Fibroblast of skin of abdomen (primary cell): ENCODE measurements at regions not wholly inside any gene's neighbourhood (a gene's known extent, or its start where the extent isn't known, plus 50 kb on each side); places are given as distances from the start of the nearest gene placed in this dataset.
"Not testable (repeated sequence)": the region's sequence is repeated elsewhere in the genome, so short reads cannot be mapped to it uniquely, and the experiment has no call there.

Experiments used
- DNase-seq: peaks from one replicate; pipeline ENCODE4 v3.0.0-alpha.2; 2013

DNA sequence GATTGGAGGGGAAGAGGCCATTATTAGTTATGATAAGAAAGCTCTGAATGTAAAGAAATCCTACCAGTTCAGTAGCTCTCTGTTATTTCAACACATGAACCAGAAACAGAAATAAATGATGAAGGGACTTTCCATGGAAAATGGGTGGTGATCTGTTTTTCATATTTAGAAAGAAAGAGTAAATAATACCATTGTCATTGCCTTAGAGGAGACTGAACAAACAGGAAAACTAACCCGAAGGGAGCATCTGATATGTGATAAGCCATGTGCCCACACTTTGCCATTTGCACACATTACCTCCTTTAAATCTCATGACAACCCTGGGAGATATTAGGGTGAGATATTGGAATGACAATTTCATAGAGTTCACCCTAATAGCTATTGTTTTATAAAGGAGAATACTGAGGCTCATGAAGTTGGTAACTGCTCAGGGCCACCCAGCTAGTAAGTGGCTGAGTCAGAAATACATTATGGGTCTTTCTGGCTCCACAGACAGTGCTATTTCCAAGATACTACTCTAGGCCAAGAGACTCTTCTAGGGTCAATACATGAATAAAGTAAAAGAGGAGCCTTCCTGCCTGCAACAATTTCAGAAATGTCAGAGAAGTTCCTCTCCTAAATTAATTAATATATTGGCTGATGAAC is 111.0 kb upstream of the SLIT3 start:
- DNase-seq: peak; percentile 45

GRCh38 chr5:169410996-169411783 is 110.3 kb upstream of the SLIT3 start:
- no peak for DNase-seq

- peak; percentile 69 for DNase-seq
These were observed 107.8 kb upstream of the SLIT3 start for GRCh38 chr5:169408731-169409130.

- DNase-seq: no peak
These were observed 107.2 kb upstream of the SLIT3 start for GRCh38 chr5:169408171-169408570.

- DNase-seq: peak; percentile 25
These were observed 103.3 kb upstream of the SLIT3 start for GRCh38 chr5:169404223-169404622.

DNA sequence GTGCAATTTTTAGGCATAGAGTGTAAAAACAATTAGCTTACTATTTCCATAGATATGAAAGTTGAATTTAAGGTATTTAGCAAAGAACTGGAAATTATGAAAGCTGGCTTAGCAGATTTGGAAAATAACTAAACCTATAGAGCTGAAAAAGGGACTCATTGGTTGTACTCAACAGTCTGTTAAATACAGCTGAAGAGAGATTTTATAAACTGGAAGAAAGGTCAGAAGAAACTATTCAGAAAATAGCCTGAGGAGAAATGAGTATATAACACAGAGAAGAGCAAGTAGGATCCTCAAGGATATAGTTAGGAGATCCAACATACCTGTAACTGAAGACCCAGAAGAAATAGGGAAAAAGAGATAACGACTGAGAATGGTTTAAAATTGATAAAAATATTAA is 97.6 kb upstream of the SLIT3 start:
- DNase-seq: no peak

- DNase-seq: no peak
These were observed 94.2 kb upstream of the SLIT3 start for GRCh38 chr5:169395136-169395535.

DNA sequence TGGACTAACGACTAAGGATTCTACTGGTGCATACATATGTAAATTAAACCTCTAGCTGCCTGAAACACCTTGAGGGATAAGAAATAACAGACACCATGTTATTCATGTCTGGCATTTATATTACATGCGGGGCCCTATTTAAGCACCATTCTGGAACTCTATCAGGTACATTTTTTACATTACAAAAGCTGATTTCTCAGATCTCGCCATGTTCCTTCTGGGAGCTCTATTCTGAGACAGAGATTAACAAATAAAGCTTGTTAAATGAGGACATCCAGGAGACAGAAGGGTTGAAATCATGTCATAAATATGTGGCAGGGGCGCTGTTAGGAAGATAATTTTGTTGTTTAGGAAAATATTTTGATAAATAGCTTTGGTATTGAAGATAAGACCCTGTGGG is 93.4 kb upstream of the SLIT3 start:
- DNase-seq: no peak

GRCh38 chr5:169393907-169394306 is 93.0 kb upstream of the SLIT3 start:
- DNase-seq: no peak

DNA sequence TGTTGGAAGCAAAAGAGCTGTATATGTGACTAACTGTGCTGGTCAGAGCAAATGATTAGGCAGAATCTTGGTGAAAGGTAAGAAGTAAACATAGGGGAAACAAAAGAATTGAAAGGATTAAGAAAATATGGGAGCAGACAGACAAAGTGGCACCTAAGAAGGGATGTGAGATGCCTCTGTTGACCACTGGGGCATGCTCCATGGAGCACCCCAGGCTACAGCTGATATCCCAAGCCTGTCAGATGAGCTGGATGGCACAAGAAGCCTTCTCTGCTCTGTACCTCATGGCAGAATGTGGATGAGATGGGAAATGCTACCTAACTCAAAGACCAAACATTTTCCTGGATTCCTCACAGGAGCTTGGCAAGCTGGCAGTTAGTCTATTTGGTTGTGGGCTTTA is 89.3 kb upstream of the SLIT3 start:
- no peak for DNase-seq

DNA sequence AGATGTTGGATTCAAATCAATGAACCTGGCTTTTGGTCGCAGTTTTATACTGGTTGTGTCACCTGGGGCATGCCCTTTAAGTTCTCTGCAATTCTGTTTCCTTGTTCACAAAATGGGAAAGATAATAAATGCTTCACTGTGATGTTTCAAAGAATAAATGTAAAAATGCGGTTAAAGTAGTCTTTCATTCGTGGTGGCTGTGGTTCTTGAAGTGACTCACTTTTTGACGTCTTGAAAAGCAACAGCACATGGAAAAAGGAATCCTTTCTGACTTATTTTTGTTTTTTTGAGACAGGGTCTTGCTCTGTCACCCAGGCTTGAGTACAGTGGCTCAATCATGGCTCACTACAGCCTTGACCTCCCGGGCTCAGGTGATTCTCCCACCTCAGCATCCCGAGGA is 88.4 kb upstream of the SLIT3 start:
- DNase-seq: peak; percentile 33

DNA sequence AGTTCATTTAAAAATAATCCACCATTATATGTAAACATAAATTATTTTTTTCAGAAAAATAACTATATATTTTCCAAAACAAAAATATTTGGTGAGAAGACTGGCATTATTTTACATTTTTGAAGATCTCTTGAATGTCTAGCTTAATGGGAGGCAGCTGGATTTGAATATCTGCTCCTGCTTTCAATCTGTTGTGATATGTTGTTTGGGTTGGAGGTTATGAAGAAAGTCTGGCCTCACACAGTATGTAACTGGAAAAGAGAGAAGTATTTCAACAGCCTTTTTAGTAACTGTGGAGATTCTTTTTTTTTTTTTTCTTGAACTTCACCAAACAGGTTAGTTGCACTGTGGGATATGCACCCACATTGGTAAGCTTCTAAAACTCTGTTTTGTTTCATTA is 84.7 kb upstream of the SLIT3 start:
- DNase-seq: no peak

DNA sequence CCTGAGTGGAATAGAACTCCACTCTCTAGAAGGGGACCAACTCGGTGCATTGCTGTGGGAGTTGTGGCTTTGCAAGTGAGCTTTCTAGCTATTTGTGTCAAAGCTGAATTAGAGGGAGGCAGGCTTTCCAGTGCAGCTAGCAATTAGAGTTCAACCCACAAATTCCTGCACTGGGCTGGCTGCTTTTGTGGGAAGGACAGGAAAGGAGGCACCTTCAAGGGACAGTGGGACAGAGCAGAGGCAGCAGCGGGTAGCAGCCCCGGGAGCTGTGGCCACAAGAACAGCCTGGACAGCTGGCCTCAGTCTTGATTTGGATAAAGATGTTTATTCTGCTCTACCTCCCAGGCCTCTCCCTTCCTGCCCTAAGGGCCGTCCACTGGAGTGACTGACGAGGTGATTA is 83.7 kb upstream of the SLIT3 start:
- DNase-seq: peak; percentile 27

DNA sequence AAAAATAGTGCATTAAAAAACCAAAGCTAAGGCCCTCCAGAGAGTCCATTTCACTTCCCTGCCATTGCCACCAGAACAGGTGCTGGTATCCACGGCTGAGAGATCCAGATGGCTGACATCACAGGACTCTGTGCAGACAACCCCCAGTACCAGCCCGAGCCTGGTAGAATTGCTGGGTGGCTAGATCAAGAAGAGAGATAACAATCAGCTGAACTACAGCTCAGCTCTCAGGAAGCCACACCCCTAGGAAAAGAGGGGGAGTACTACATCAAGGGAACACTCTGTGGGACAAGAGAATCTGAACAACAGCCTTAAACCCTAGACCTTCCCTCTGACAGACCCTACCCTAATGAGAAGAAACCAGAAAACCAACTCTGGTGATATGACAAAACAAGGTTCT is 73.8 kb upstream of the SLIT3 start:
- DNase-seq: no peak

- no peak for DNase-seq
These were observed 73.2 kb upstream of the SLIT3 start for GRCh38 chr5:169374111-169374510.

- DNase-seq: not testable (repeated sequence)
These were observed 70.9 kb upstream of the SLIT3 start for GRCh38 chr5:169371801-169372200.

DNA sequence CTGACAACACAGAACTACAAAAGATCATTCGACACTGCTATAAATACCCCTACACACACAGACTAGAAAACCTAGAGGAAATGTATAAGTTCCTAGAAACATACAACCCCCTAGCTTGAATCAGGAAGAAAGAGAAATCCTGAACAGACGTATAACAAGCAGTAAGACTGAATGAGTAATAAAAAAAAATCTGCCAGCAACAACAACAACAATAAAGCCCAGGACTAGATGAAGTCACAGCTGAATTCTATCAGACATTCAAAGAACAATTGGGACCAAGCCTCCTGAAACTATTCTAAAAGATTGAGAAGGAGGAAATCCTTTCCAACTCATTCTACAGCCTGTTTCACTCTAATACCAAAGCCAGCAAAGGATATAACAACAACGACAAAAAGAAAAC is 68.2 kb upstream of the SLIT3 start:
- DNase-seq: no peak

DNA sequence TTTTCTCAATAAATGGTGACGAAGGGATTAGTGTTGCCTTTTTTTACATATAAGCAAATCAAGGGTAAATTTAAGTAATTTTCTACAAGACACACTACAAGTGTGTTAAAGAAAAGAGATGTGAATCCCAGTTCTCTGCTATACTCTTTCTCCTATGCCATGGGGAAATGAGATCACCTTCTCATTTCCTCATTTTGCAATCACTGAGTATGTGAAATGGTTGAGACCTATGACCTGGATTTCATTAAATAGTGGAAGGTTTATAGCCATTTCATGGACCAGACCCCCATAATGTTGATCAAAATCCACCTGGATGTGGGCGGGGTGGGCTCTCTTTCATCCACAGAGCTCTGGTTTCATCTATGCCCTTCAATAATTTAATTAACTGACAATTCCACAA is 66.9 kb upstream of the SLIT3 start:
- no peak for DNase-seq

DNA sequence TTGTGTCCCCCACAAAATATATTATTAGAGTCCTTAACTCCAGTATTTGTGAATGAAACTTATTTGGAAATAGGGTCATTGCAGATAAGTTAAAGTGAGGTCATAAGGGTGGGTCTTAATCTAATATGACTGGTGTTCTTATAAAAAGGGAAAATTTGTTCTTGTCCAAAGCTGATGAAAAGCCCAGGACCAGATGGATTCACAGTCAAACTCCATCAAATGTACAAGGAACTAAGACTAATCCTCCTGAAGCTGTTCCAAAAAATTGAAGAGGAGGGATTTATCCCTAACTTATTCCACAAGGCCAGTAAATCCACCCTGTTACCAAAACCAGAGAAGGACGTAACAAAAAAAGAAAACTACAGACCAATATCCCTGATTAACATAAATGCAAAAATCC is 56.4 kb upstream of the SLIT3 start:
- no peak for DNase-seq

GRCh38 chr5:169356811-169357210 is 55.9 kb upstream of the SLIT3 start:
- DNase-seq: no peak

- no peak for DNase-seq
These were observed 55.2 kb upstream of the SLIT3 start for GRCh38 chr5:169356181-169356580.

DNA sequence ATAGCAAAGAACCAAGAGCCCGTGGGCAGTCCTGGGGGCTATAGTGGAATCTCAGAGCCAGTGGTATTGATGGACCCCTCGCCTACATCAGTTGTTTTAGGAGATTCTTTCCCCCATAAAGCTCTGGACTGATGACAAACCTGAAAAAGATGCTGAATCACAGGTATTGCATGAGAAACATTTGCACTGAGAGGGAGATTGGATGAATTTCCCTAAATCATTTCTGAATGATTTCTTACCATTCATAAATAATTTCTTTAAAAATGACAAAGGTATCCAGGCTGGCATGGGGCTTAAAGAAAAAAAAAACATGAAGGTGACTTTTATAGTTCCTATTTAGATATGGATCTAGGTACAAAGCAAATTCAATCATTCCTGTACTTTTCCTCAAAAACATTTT is 54.0 kb upstream of the SLIT3 start:
- DNase-seq: peak; percentile 36

- DNase-seq: peak; percentile 41
These were observed 53.3 kb upstream of the SLIT3 start for GRCh38 chr5:169354263-169354662.

- no peak for DNase-seq
These were observed 52.0 kb upstream of the SLIT3 start for GRCh38 chr5:169352901-169353300.

GRCh38 chr5:169351721-169352120 is 50.8 kb upstream of the SLIT3 start:
- no peak for DNase-seq
